ENCODE measurements at regions not wholly inside any gene's neighbourhood (a gene's known extent, or its start where the extent isn't known, plus 50 kb on each side); places are given as distances from the start of the nearest gene placed in this dataset.

DNA sequence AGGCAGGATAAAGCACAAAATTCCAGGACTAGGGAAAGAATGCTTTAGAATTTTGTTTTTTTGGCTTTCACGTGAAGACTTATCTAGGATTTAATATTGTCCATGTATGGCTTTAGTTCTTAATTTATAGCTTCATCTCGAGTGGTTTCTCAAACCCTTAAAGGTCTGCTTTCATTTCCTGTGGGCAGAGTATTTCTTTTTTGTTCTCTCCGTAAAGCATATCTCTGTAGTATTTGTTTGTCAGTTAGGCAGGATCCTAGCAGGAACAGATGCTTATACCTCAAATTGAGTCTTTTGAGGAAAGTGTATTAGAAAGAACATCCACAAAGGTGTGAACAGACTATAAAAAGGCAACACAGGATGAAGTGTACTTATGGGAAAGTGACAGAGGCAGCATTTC is 697.1 kb upstream of the SEL1L start:
- DNase-seq (ENCODE audit: extremely low spot score, insufficient read length, low read depth) (no peak), FAIRE-seq (no peak)

DNA sequence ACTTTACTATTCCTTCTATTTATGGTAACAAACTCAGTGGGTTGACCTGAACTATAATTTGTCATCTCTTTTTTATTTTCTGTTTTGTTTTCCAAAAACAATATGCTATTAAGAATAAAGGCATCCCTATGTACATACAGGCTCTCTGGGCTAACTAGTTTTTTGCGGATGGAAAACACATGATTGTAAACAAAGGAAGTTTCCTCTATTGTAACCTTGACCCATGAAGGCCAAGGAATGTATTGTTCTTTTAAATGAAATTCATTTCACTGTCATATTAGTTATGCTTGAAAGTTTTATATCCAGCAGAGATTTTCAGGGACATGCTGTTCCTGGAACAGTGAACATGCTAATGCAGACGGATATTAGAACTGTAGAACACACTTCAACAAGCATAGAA is 705.0 kb upstream of the SEL1L start:
- DNase-seq (ENCODE audit: extremely low spot score, insufficient read length, low read depth) (no peak), FAIRE-seq (no peak)

DNA sequence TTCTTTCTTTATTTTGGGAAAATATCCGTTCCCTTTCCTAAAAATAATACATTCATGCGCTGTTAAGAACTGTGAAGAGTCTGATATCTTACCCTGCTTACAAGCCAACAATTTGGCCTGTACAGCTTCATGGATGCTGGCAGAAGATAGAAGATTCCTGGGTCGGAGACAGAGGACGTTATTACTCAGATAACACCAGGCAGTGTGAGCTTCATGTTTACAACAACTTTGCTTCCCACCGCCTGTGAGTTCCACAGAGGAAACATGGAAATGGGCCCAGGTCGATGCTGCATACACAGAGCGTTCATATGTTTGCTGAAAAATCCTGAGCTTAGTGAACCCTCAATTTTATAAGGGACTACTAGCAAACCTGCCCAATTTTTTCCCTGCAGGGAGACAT is 705.6 kb upstream of the SEL1L start:
- DNase-seq (ENCODE audit: extremely low spot score, insufficient read length, low read depth) (no peak), FAIRE-seq (no peak)

DNA sequence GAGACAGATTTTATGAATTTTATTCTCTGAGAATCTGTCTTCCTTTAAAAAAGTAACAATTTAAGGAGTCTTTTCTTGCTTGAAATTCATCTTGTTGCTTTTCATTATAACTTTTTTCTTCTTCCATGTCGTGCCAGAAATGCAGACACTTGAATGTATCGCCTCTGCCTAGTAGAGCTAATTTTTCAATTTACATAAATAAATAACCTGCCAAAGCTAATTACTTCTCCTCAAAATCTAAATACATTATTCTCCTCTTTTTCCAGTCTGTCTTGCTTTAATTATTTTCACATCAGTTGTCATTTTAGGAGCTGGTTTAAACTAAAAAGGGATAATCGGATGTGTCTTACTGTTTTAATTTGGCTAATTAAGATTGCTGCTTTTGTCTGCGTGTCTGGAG is 711.1 kb upstream of the SEL1L start:
- no peak for DNase-seq (ENCODE audit: extremely low spot score, insufficient read length, low read depth)
- FAIRE-seq = no peak

DNA sequence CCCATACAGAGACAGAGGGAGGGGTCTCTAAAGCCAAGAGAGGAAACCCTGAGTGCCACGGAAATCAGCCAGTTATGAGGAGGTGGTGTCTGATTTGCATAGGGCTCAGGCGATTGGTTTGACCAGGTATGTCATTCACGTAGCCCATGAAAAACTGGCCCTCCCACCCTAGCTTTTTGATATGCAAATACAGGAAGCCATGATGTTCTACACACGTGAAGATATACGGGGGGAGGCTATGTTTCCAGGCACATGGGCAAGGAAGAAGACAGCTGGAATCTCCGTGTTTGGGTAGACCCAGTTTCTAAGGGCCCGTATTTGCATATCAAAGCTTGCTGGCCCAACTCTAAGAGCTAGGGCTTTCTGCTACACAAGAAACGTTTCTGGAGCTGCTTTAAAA is 717.8 kb upstream of the SEL1L start:
- no peak for FAIRE-seq
- no peak for DNase-seq (ENCODE audit: extremely low spot score, insufficient read length, low read depth)

DNA sequence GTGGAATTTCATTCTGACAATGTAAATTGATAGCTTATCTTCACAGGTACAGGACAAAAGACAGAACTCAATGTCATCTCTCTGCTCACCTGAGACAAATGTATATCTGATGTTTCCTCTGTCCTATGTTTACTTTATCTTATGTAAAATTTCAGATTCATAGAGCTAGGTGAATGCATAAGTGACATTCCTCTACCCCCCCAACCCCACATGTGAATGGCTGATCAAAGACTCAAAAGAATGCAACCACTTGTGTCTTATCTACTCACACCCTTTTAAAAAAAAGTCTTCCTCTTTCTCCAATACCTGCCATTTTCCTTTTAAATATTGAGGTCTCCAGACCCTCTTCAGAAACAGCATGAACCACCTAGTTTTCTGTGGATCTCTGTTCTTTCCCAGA is 736.6 kb upstream of the SEL1L start:
- no peak for DNase-seq (ENCODE audit: extremely low spot score, insufficient read length, low read depth)
- FAIRE-seq = no peak

DNA sequence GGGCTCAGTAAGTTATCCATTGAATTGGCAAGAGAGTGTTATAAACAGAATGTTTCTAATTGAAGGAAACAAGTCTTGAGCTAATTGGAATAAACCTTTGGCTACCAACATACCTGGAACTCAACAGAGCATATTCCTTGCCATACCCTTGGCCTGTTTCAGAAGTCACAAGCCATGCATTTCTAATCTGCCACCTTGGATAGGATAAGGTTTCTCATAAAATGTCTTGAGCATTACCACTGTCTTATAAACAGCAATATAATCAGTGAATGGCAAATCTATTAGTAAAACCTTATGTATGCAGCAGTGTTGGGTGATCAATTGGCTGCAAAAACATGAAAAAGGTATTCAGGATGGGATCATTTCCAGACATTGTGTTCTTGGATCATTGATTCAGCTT is 765.2 kb upstream of the SEL1L start:
- FAIRE-seq (no peak), DNase-seq (ENCODE audit: extremely low spot score, insufficient read length, low read depth) (no peak)

DNA sequence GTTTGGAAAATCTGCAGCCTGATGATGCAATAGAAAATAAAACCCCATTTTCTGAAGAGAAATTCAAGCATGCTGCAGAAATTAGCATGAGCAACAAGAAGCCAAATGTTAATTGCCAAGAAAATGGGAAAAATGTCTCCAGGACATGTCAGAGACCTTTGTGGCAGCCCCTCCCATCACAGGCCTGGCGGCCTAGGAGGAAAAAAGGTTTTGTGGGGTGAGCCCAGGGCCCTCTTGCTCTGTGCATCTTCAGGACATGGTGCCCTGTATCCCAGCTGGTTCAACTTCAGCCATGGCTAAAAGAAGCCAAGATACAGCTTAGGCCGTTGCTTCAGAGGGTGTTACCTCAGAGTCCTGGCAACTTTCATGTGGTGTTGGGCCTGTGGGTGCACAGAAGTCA is 775.5 kb upstream of the SEL1L start:
- no peak for FAIRE-seq
- DNase-seq (ENCODE audit: extremely low spot score, insufficient read length, low read depth) = no peak

DNA sequence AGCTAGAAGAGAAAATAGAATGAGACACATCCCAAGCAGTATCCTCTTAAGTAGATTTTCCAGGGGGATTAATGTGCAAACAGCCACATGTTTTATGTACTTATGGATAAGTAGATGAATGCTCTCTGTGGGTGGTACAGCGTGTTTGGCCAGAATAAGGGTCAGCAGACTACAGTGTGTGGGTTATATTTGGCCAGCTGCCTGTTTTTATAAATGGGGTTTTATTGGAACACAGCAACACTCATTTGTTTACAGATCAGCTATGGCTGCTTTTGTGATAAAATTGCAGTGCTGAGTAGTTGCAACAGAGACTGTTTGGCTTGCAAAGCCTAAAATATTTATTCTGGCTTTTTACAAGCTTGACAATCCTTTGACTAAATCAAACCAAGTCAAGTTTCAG is 780.2 kb upstream of the SEL1L start:
- DNase-seq (ENCODE audit: extremely low spot score, insufficient read length, low read depth) = no peak
- FAIRE-seq = no peak

DNA sequence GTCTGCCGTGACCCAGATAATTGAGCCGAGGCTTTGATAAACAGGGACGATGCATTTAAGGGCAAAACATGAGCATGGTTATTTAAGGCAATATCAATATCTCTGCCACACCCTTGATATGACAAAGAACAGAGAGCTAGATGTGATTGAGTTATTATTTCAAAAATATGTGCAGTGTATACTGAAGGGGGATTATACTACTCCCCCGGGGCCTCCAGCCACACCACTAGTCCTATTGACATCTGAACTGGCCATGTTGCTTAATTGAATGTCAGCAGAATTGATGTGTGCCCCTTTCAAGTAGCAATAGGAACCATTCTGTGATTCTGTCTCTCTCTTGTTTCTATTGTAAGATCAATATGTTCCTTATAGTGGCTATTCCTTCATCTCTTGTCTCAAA is 794.8 kb upstream of the SEL1L start:
- FAIRE-seq = no peak
- DNase-seq (ENCODE audit: extremely low spot score, insufficient read length, low read depth) = no peak

DNA sequence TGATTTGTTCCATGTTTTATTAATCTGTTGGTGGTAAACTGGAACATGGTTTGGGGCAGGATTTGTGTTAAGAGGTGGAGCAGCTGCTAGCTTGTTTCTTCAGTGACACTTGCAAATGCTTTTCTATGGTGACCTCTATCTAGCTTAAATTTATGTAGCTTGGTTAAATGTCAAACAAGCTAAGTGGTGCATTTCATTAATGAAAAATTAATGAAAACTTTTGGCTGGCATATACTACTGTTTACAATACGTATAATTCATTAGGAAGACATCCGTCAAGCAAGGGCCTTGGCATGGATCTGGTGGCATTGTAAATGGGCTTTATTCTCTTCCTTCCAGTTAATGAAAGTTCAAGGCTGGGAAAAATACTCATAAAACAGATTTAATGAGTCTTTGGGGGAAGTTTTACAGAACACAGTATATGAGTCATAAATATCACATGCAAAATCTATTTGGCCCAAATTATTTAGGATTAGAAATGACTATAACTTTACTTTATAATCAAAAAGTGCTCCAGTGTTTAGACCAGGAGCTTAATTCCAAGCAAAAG is 807.7 kb upstream of the SEL1L start:
- no peak for DNase-seq (ENCODE audit: extremely low spot score, insufficient read length, low read depth)
- no peak for FAIRE-seq

DNA sequence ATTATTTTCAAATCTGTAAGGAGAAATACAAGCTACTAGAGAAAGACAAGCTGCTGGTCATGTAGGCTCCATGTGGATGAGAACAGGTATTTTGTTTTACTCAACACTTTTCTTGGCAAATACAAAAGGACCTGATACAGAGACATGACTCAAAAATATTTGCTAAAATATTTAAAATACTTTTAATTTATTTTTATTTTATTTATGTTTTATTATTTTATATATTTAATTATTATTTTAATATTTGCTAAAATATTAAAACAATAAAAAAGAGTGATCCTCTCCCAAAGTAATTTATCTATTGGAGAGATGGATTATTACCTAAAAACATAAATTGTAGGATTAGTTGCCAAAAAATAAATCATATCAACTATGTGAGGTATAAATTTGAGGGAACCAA is 808.9 kb upstream of the SEL1L start:
- FAIRE-seq (no peak), DNase-seq (ENCODE audit: extremely low spot score, insufficient read length, low read depth) (no peak)

DNA sequence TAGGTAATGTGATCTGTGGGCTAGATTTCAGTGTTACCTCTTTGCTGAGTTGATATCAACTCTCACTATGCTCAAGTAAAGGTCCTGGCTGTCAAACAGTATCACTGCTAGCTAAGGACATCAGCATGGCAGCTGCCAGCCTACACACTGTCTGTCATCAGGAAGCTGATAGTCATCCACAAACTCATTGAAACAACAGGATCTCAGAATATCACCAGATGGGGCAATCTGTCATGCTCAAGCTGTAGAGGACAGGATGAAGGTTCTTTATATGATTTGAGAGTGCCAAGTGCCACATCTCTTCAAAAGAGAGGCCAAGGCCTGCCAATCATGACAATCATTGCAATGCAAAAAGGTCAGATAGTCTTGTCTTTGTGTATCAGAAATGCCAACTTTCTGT is 811.5 kb upstream of the SEL1L start:
- FAIRE-seq = no peak
- DNase-seq (ENCODE audit: extremely low spot score, insufficient read length, low read depth) = no peak

DNA sequence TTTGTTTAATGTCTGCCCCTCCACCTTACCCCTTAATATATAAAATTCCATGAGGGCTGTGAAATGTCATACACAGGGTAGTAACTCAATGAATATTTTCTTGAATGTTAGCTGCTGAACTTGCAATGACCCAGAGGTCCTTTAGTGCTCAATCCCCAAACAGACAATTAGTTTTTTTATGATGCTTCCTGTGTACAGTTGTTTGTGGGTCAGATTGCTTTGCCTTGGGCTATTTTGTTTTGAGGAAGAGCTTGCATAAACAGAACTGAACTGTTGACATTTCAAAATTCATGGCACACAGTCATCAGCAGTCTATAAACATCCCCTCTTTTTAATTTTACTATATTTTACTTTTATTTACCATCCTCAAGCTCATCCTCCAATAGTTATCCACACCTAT is 820.5 kb upstream of the SEL1L start:
- DNase-seq (ENCODE audit: extremely low spot score, insufficient read length, low read depth) = no peak
- no peak for FAIRE-seq

DNA sequence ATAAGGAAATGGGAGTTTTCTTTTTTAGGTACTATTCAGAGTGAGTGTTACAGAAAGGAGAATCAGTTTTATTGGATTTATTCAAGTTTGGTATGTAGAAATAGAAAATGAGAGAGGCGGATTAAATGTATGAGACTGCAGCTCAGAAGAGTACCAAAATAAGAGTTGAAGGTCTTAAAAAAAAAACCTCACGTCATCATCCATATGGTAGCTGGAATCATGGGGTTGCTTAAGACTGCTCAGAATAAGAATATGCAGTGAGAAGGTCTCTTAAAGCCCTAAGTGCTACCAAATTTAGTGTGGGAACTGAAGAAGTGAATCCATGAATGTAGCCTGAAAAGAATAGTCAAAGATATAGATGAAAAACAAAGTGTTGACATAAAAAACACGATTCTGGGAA is 825.5 kb upstream of the SEL1L start:
- no peak for FAIRE-seq
- DNase-seq (ENCODE audit: extremely low spot score, insufficient read length, low read depth) = no peak

DNA sequence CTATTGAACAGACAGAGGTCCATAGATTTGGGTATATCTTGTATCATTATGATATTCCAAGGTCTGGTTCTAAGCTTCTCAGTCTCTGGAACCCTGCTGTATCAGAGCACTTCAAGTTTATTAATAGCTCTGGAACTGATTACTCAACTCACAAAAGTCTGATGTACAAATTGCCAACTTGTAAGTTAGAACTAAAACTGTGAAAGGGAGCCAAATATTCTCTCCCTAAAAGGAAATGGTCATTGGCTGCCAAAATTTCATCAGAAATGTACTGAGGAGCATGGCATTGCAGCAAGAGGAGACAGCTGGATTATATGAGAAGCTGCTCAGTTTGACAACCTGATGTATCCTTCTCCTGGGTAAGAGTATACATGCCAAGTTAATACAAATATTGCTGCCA is 828.8 kb upstream of the SEL1L start:
- no peak for DNase-seq (ENCODE audit: extremely low spot score, insufficient read length, low read depth)
- no peak for FAIRE-seq

DNA sequence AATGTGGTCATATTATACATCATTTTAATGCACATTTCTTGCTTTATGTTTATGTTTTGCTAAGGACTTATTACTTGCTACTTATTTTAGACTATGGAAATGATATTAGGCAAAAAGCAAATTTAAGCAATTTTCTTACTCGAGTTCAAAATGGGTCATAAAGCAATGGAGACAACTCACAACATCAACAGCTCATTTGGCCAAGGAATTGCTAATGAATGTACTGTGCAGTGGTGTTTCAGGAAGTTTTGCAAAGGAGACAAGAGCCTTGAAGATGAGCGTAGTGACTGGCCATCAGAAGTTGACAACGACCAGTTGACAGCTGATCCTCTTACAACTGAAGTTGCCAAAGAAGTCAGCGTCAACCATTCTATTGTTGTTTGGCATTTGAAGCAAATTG is 831.8 kb upstream of the SEL1L start:
- FAIRE-seq (no peak), DNase-seq (ENCODE audit: extremely low spot score, insufficient read length, low read depth) (no peak)

DNA sequence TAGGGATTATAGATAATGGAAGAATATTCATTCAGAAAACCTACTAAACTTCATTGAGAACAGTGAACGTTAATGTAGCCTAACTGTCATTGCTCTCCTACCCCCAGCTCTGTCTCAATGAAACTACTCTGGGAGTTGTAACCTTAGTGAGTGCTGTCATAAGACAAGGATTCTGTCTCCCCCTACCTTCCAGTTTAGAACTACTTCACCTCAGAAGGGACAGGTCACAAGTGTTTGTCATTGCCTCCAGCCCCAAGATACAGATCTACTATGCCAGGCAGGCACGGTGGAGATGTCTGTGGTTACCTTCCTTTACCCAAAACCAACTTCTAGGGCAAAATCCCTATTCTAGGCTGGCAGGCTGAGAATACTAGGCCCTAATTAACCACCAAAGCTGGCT is 833.1 kb upstream of the SEL1L start:
- DNase-seq (ENCODE audit: extremely low spot score, insufficient read length, low read depth) = no peak

DNA sequence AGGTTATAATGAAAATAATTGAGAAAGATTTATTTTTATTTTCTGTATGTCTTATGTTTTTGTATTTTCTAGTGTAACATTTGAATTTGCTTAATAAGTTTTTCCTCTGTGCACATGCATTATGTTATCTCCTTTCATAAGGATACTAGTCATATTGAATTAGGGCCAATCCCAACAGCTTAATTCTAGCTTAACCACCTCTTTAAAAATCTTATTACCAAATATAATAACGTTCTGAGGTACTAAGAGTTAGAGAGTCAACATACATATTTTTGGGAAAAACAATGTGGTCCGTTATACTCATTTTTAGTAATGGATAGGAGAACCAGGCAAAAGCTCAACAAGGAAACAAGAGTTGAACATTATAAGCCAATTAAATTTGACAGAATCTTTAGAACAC is 845.6 kb upstream of the SEL1L start:
- no peak for FAIRE-seq
- no peak for DNase-seq (ENCODE audit: extremely low spot score, insufficient read length, low read depth)

More for the DNA sequence above, 833.1 kb upstream of the SEL1L start:
- FAIRE-seq = no peak

DNA sequence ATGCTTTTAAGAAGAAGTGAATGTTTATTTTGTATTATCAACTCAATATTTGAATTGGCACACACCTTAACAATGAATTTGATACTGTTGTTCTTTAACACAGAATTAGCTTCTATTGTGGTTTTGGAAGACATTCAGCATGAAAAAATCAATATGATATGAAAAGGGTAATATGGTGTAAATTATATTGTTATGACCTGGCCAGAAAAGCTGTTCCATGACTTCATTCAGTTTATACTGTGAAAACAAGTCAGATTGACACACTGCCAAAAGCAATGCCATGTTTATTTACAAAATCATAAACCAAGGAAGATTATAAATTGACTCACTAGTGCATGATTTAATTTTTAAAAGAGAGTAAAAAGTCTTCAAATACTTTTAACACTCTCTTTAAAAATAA is 851.4 kb upstream of the SEL1L start:
- DNase-seq (ENCODE audit: extremely low spot score, insufficient read length, low read depth) = no peak
- FAIRE-seq = no peak

DNA sequence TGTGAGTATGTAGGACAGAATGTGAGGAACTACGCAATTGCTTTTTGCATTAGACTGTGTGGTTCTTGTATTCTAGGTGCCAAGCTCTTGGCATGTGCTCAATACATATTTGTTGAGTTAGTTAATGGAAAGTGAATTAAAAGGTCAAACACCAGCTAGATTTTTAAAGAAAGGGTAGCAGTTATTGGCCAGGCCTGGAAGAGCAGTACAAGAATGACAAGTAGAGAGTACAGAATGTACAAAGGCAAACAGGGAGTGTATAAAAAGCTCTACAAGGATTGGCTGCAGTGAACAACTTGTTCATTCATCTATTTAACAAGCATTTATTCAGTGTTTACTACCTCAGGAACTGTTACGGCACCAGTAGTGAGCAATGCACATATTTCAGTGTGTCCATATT is 854.0 kb upstream of the SEL1L start:
- FAIRE-seq (no peak), DNase-seq (ENCODE audit: extremely low spot score, insufficient read length, low read depth) (no peak)

DNA sequence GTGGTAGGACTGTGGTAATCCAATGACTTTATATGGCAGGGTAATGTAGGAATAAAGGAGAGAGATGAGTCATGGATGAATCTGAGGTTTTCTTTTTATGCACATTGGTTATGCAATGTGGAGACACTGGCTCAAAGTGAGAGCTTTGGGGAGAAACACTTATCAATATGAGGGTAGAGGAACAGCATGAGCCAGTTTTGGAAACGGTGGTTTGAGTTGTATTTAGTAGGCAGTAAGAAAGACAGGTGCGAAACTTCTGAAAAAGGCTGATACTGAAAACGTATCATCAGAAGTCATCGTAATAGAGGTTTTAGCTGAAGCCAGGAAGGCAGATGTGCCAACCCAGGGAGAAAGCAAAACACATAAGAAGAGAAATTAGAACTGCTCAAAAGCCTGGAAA is 854.8 kb upstream of the SEL1L start:
- FAIRE-seq (no peak), DNase-seq (ENCODE audit: extremely low spot score, insufficient read length, low read depth) (no peak)

DNA sequence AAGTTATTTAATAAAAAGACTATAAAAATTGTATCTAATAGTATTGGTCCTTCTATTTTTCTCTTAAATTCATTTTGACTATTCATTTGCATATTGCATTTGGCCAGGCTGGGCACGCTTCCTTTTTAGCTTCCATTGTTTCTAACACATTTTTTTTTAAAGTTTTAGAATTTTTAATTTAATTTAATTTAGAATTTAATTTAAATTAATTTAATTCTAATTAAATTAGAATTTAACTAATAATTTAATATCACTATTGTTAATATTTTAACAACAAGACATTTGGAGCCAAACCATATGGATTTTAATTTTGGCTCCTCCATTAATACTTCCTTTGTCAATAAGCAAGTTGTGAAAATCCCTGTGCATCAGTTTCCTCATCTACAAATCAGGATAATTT is 856.9 kb upstream of the SEL1L start:
- FAIRE-seq = no peak
- DNase-seq (ENCODE audit: extremely low spot score, insufficient read length, low read depth) = no peak
